A673 (cell line): ENCODE measurements at regions not wholly inside any gene's neighbourhood (a gene's known extent, or its start where the extent isn't known, plus 50 kb on each side); places are given as distances from the start of the nearest gene placed in this dataset.

Experiments used
- CTCF ChIP-seq: fragments of 300-800, 200-600 bp; sonication (generic); conservative IDR thresholded peaks from 2 replicates; pipeline ENCODE4 v1.5.1; 2017; ENCODE audit warnings: low read depth, mild to moderate bottlenecking, antibody characterized with exemption, low read length, moderate library complexity, mixed read lengths
- EZH2 ChIP-seq: fragments of 200-600 bp; sonication (generic); IDR thresholded peaks from 2 replicates; pipeline ENCODE4 v1.6.1; 2017; ENCODE audit warnings: borderline replicate concordance, low read depth, mild to moderate bottlenecking, mixed read lengths, antibody characterized with exemption, low read length; ENCODE audit not compliant: poor library complexity, severe bottlenecking

GRCh38 chr5:84859056-84859455 is 474.4 kb upstream of the EDIL3 start:
- TF ChIP-seq CTCF (no peak), EZH2 (no peak)
